Type B pancreatic cell (in vitro differentiated cells): ENCODE measurements at regions not wholly inside any gene's neighbourhood (a gene's known extent, or its start where the extent isn't known, plus 50 kb on each side); places are given as distances from the start of the nearest gene placed in this dataset.

ENCODE experiments used
- DNase-seq: peaks from one replicate; pipeline ENCODE4 v3.0.0; 2021; ENCODE audit warnings: mixed read lengths; ENCODE audit not compliant: unreplicated experiment; ENCODE audit errors: extremely low spot score
- H3K27ac Mint-ChIP-seq: 2 replicates; pipeline ENCODE4 v1.8.0; 2021; ENCODE audit warnings: mild to moderate bottlenecking, mixed read lengths
- H3K27me3 Mint-ChIP-seq: 2 replicates; pipeline ENCODE4 v1.8.0; 2021; ENCODE audit warnings: mixed read lengths
- H3K36me3 Mint-ChIP-seq: 2 replicates; pipeline ENCODE4 v1.8.0; 2021; ENCODE audit warnings: mixed read lengths
- H3K4me1 Mint-ChIP-seq: one replicate; pipeline ENCODE4 v1.8.0; 2021; ENCODE audit warnings: mixed read lengths; ENCODE audit not compliant: unreplicated experiment
- H3K4me3 Mint-ChIP-seq: 2 replicates; pipeline ENCODE4 v1.8.0; 2021; ENCODE audit warnings: mild to moderate bottlenecking, mixed read lengths
- H3K9me3 Mint-ChIP-seq: 2 replicates; pipeline ENCODE4 v1.8.0; 2021; ENCODE audit warnings: mixed read lengths
- TF ChIP-seq, protein P1 (sequence below): fragments of 200-600 bp; sonication (generic); conservative IDR thresholded peaks from 2 replicates; pipeline ENCODE4 v1.5.0; 2021; ENCODE audit warnings: antibody characterized with exemption, mild to moderate bottlenecking

GRCh38 chr10:62459072-62459471, 84.9 kb downstream of the ZNF365 start:
- H3K4me3 Mint-ChIP-seq: no peak overlapping the region
- no peaks in the 10 kb centered on the region for H3K36me3 Mint-ChIP-seq
- DNase-seq: no peak
- H3K27ac Mint-ChIP-seq: no peak overlapping the region
- H3K4me1 Mint-ChIP-seq: peaks cover 8% of the 10 kb centered on the region
- H3K9me3 Mint-ChIP-seq: peaks cover 6% of the 10 kb centered on the region
- peaks cover 7% of the 10 kb centered on the region for H3K27me3 Mint-ChIP-seq
- TF ChIP-seq, protein P1, sequence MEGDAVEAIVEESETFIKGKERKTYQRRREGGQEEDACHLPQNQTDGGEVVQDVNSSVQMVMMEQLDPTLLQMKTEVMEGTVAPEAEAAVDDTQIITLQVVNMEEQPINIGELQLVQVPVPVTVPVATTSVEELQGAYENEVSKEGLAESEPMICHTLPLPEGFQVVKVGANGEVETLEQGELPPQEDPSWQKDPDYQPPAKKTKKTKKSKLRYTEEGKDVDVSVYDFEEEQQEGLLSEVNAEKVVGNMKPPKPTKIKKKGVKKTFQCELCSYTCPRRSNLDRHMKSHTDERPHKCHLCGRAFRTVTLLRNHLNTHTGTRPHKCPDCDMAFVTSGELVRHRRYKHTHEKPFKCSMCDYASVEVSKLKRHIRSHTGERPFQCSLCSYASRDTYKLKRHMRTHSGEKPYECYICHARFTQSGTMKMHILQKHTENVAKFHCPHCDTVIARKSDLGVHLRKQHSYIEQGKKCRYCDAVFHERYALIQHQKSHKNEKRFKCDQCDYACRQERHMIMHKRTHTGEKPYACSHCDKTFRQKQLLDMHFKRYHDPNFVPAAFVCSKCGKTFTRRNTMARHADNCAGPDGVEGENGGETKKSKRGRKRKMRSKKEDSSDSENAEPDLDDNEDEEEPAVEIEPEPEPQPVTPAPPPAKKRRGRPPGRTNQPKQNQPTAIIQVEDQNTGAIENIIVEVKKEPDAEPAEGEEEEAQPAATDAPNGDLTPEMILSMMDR: no peak

DNA sequence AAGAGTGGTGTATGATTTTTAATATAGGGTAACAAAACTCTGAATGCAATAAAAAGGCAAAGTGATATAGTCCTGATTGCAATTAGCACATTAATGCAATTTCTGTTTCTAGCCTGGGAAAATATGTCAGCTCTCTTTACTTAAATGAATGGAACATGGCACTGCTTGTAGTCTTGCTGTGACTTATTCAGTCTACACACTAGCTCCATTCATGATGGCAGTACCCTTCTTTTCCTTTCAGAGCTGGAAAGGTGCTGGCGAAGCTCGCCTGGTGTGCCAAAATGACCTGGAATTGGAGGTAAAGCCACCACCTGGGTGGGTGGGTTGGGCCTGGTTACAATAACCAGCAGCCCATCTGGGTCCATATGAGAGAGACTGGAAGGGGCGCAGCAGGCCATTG, 85.3 kb downstream of the ZNF365 start:
- no peak overlapping the region for H3K4me3 Mint-ChIP-seq
- peaks cover 7% of the 10 kb centered on the region for H3K4me1 Mint-ChIP-seq
- no peak overlapping the region for H3K27ac Mint-ChIP-seq
- H3K36me3 Mint-ChIP-seq: no peaks in the 10 kb centered on the region
- TF ChIP-seq, protein P1: no peak
- peaks cover 7% of the 10 kb centered on the region for H3K27me3 Mint-ChIP-seq
- no peak for DNase-seq
- H3K9me3 Mint-ChIP-seq: peaks cover 6% of the 10 kb centered on the region

DNA sequence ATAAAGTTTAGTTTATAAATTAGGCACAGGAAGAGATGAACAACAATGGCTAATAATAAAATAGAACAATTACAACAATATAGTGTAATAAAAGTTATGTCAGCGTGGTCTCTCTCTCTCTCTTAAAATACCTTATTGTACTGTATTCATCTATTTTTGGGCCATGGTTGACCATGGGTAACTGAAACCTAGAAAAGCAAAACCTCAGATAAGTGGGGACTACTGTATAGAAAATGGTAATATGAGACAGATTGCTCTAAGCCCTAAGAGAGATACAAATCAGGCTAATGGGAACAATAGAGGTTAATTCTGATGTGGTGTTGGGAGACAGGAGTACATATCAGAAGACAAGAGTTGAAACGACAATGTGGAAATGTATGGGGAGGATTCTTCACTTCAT, 86.2 kb downstream of the ZNF365 start:
- no peak overlapping the region for H3K27ac Mint-ChIP-seq
- peaks cover 4% of the 10 kb centered on the region for H3K27me3 Mint-ChIP-seq
- DNase-seq: no peak
- H3K4me1 Mint-ChIP-seq: no peaks in the 10 kb centered on the region
- TF ChIP-seq, protein P1: no peak
- H3K9me3 Mint-ChIP-seq: no peaks in the 10 kb centered on the region
- H3K4me3 Mint-ChIP-seq: no peak overlapping the region
- H3K36me3 Mint-ChIP-seq: no peaks in the 10 kb centered on the region

- no peak overlapping the region for H3K27ac Mint-ChIP-seq
- H3K9me3 Mint-ChIP-seq: no peaks in the 10 kb centered on the region
- peaks cover 4% of the 10 kb centered on the region for H3K27me3 Mint-ChIP-seq
- H3K4me1 Mint-ChIP-seq: no peaks in the 10 kb centered on the region
- DNase-seq: no peak
- TF ChIP-seq, protein P1: no peak
- H3K4me3 Mint-ChIP-seq: no peak overlapping the region
- no peaks in the 10 kb centered on the region for H3K36me3 Mint-ChIP-seq
Measured at GRCh38 chr10:62461120-62461519, 87.0 kb downstream of the ZNF365 start.

- Mint-ChIP-seq H3K27ac (no peak overlapping the region), H3K4me3 (no peak overlapping the region), H3K36me3 (no peaks in the 10 kb centered on the region), H3K9me3 (no peaks in the 10 kb centered on the region), H3K27me3 (peaks cover 7% of the 10 kb centered on the region), H3K4me1 (no peaks in the 10 kb centered on the region)
- TF ChIP-seq, protein P1: no peak
- no peak for DNase-seq
Measured at GRCh38 chr10:62462461-62462860, 88.3 kb downstream of the ZNF365 start.

DNA sequence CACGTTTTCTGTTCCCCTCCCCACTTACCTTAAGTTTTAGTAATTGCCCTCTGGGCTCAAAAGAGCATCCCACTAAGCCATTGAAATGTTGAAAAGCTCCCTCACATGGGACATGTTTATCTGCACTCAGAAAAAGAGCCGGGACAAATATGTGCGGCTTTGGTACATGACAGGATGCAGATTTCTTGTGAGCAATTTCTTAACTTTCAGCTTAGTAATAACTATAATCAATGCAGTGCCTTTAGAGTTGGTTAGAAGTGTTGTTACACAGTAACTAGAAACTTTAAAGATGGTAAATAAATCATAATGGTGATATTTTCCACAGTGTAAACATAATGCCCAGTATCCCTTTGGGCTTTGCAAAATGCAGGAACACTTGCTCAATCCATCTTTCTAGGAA, 89.2 kb downstream of the ZNF365 start:
- Mint-ChIP-seq H3K36me3 (no peaks in the 10 kb centered on the region), H3K4me3 (no peak overlapping the region), H3K9me3 (no peaks in the 10 kb centered on the region), H3K4me1 (no peaks in the 10 kb centered on the region), H3K27ac (no peak overlapping the region), H3K27me3 (peaks cover 9% of the 10 kb centered on the region)
- TF ChIP-seq, protein P1: no peak
- DNase-seq: no peak
